Nephron (organoid): ENCODE measurements at regions not wholly inside any gene's neighbourhood (a gene's known extent, or its start where the extent isn't known, plus 50 kb on each side); places are given as distances from the start of the nearest gene placed in this dataset.

Experiments
- H3K27ac Mint-ChIP-seq, 3 experiments: 2 replicates each; pipeline ENCODE4 v1.8.0; 2020; ENCODE audit warnings: mixed read lengths in 3 of 3, mild to moderate bottlenecking in 2 of 3, moderate library complexity in 1 of 3
- H3K27me3 Mint-ChIP-seq: 2 replicates; pipeline ENCODE4 v1.8.0; 2021; ENCODE audit warnings: low read depth, mild to moderate bottlenecking, moderate library complexity, mixed read lengths
- H3K36me3 Mint-ChIP-seq: 2 replicates; pipeline ENCODE4 v1.8.0; 2020; ENCODE audit warnings: low read depth, mixed read lengths
- H3K4me1 Mint-ChIP-seq: 2 replicates; pipeline ENCODE4 v1.8.0; 2020; ENCODE audit warnings: mixed read lengths
- H3K4me3 Mint-ChIP-seq, 3 experiments: 2 replicates each; pipeline ENCODE4 v1.8.0; 2020; ENCODE audit warnings: mild to moderate bottlenecking in 3 of 3, mixed read lengths in 3 of 3, moderate library complexity in 2 of 3
- H3K9me3 Mint-ChIP-seq: 2 replicates; pipeline ENCODE4 v1.8.0; 2020; ENCODE audit warnings: mixed read lengths
- CTCF ChIP-seq, 3 experiments: fragments of 200-600 bp; sonication (generic); IDR thresholded peaks; one replicate each; pipeline ENCODE4 v1.5.0; 2021; ENCODE audit warnings: antibody characterized with exemption in 3 of 3; ENCODE audit not compliant: unreplicated experiment in 3 of 3

- Mint-ChIP-seq H3K4me1 (peaks cover 18% of the 10 kb centered on the region), H3K36me3 (no peaks in the 10 kb centered on the region), H3K27me3 (no peaks in the 10 kb centered on the region), H3K27ac (peak overlapping the region in 2 of 3 experiments; percentile 54 to 89), H3K9me3 (peaks cover 7% of the 10 kb centered on the region), H3K4me3 (no peak overlapping the region)
- no peak for TF ChIP-seq CTCF (IDR thresholded peaks at IDR 0.05; ENCODE audit: unreplicated experiment in 3 of 3)
Measured at GRCh38 chr6:147088861-147089260, 115.4 kb upstream of the STXBP5 start.

GRCh38 chr6:147095316-147095715, 108.9 kb upstream of the STXBP5 start:
- no peaks in the 10 kb centered on the region for H3K27me3 Mint-ChIP-seq
- H3K4me1 Mint-ChIP-seq, result peaks cover 10% of the 10 kb centered on the region
- H3K27ac Mint-ChIP-seq, result no peak overlapping the region
- H3K4me3 Mint-ChIP-seq, result no peak overlapping the region
- no peaks in the 10 kb centered on the region for H3K36me3 Mint-ChIP-seq
- H3K9me3 Mint-ChIP-seq, result no peaks in the 10 kb centered on the region
- no peak for TF ChIP-seq CTCF (IDR thresholded peaks at IDR 0.05; ENCODE audit: unreplicated experiment in 3 of 3)

GRCh38 chr6:147099974-147100373, 104.2 kb upstream of the STXBP5 start:
- peaks cover 10% of the 10 kb centered on the region for H3K4me1 Mint-ChIP-seq
- no peak for TF ChIP-seq CTCF (IDR thresholded peaks at IDR 0.05; ENCODE audit: unreplicated experiment in 3 of 3)
- H3K27ac Mint-ChIP-seq, result peak overlapping the region in 2 of 3 experiments; percentile 36 to 66
- no peak overlapping the region for H3K4me3 Mint-ChIP-seq
- no peaks in the 10 kb centered on the region for H3K36me3 Mint-ChIP-seq
- no peaks in the 10 kb centered on the region for H3K9me3 Mint-ChIP-seq
- no peaks in the 10 kb centered on the region for H3K27me3 Mint-ChIP-seq

- Mint-ChIP-seq H3K4me1 (peaks cover 10% of the 10 kb centered on the region), H3K9me3 (no peaks in the 10 kb centered on the region), H3K27me3 (no peaks in the 10 kb centered on the region), H3K27ac (no peak overlapping the region), H3K4me3 (no peak overlapping the region), H3K36me3 (no peaks in the 10 kb centered on the region)
- no peak for TF ChIP-seq CTCF (IDR thresholded peaks at IDR 0.05; ENCODE audit: unreplicated experiment in 3 of 3)
Measured at GRCh38 chr6:147103007-147103406, 101.2 kb upstream of the STXBP5 start.

- Mint-ChIP-seq H3K27me3 (no peaks in the 10 kb centered on the region), H3K9me3 (no peaks in the 10 kb centered on the region), H3K27ac (no peak overlapping the region), H3K4me3 (no peak overlapping the region), H3K4me1 (peaks cover 5% of the 10 kb centered on the region), H3K36me3 (no peaks in the 10 kb centered on the region)
- no peak for TF ChIP-seq CTCF (IDR thresholded peaks at IDR 0.05; ENCODE audit: unreplicated experiment in 3 of 3)
Measured at GRCh38 chr6:147103694-147104093, 100.5 kb upstream of the STXBP5 start.

GRCh38 chr6:147105786-147106185, 98.4 kb upstream of the STXBP5 start:
- no peaks in the 10 kb centered on the region for H3K36me3 Mint-ChIP-seq

More at GRCh38 chr6:147105786-147106185, 98.4 kb upstream of the STXBP5 start:
- Mint-ChIP-seq H3K27ac (no peak overlapping the region), H3K4me3 (no peak overlapping the region), H3K4me1 (no peaks in the 10 kb centered on the region), H3K27me3 (no peaks in the 10 kb centered on the region), H3K9me3 (no peaks in the 10 kb centered on the region)
- TF ChIP-seq CTCF (IDR thresholded peaks at IDR 0.05; ENCODE audit: unreplicated experiment in 3 of 3), result no peak
